PC-9 (cell line): ENCODE measurements at regions not wholly inside any gene's neighbourhood (a gene's known extent, or its start where the extent isn't known, plus 50 kb on each side); places are given as distances from the start of the nearest gene placed in this dataset.

Experiments
- EZH2 ChIP-seq: fragments of 200-600 bp; sonication (generic); IDR thresholded peaks from 2 replicates; pipeline ENCODE4 v1.8.0; 2017; ENCODE audit warnings: antibody characterized with exemption, low read depth
- TF ChIP-seq, protein P1 (sequence below): fragments of 200-600 bp; sonication (generic); conservative IDR thresholded peaks from 2 replicates; pipeline ENCODE4 v1.6.1; 2017; ENCODE audit warnings: mixed run types, antibody characterized with exemption, mild to moderate bottlenecking, moderate library complexity

DNA sequence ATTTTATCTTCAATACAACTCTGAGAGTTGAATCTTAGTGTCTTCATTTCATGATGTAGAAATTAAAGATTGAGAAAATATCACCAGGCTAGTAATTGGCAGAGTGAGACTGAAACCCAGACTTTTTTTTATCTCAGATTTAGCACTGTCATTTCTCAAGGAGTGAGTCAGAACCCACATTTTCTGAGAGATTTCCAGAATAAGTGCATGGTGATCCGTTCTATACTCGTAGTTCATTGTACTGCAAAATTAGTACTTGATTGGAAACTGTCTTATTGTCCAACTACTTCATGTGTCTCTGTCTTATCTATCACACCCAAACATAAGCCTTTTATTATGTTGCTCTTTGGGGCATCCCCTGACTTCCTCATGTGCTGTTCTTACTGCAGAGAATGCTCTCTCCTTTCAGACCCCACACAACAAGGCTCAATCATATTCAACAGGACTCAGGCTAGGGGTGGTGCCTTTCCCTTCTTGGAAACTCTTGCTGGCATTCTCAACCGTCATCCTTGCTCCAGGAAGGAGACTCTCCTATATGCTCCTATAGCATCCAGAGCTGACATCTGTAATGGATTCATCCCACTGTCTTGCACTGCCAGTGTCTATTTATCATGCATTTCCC lies 76.7 kb upstream of the BLID start:
- TF ChIP-seq, protein P1, sequence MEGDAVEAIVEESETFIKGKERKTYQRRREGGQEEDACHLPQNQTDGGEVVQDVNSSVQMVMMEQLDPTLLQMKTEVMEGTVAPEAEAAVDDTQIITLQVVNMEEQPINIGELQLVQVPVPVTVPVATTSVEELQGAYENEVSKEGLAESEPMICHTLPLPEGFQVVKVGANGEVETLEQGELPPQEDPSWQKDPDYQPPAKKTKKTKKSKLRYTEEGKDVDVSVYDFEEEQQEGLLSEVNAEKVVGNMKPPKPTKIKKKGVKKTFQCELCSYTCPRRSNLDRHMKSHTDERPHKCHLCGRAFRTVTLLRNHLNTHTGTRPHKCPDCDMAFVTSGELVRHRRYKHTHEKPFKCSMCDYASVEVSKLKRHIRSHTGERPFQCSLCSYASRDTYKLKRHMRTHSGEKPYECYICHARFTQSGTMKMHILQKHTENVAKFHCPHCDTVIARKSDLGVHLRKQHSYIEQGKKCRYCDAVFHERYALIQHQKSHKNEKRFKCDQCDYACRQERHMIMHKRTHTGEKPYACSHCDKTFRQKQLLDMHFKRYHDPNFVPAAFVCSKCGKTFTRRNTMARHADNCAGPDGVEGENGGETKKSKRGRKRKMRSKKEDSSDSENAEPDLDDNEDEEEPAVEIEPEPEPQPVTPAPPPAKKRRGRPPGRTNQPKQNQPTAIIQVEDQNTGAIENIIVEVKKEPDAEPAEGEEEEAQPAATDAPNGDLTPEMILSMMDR, result no peak
- TF ChIP-seq EZH2, result no peak
